Adrenal gland (tissue), 9 donors: ENCODE measurements at regions not wholly inside any gene's neighbourhood (a gene's known extent, or its start where the extent isn't known, plus 50 kb on each side); places are given as distances from the start of the nearest gene placed in this dataset.
A peak's percentile ranks its signal among the peaks of the same experiment; 100 is the strongest.

Source experiments
- DNase-seq, 7 donors: peaks; one replicate each; pipeline ENCODE4 v3.0.0-alpha.2; 2019 to 2020
- H3K27ac ChIP-seq, 5 donors: fragments of 200-600 bp; sonication (generic) in 4 of 5; 1 replicate in 3 of 5; 2 replicates in 2 of 5; pipeline versions ENCODE4 v1.5.1 to v1.8.0; 2016 to 2020; ENCODE audit warnings: mild to moderate bottlenecking in 1 of 5
- H3K27me3 ChIP-seq: fragments of 200-600 bp; 2 replicates; pipeline ENCODE4 v1.8.0; 2021
- H3K36me3 ChIP-seq, 2 donors: fragments of 200-600 bp; replicated peaks in 1 of 2; 1 replicate in 1 of 2; 2 replicates in 1 of 2; pipeline versions ENCODE4 v1.5.1 to v1.8.0; 2018 to 2022
- H3K4me1 ChIP-seq, 2 donors: fragments of 200-600 bp; replicated peaks in 1 of 2; 1 replicate in 1 of 2; 2 replicates in 1 of 2; pipeline versions ENCODE4 v1.5.1 to v1.8.0; 2018 to 2021
- H3K4me3 ChIP-seq, 4 donors: fragments of 200-600 bp; sonication (generic) in 3 of 4; one replicate each; pipeline ENCODE4 v1.5.1; 2016 to 2018
- H3K9me3 ChIP-seq, 3 donors: fragments of 200-600 bp; sonication (generic) in 1 of 3; replicated peaks in 1 of 3; 1 replicate in 2 of 3; 2 replicates in 1 of 3; pipeline versions ENCODE4 v1.5.1 to v1.8.0; 2016 to 2021
- POLR2A ChIP-seq, 2 donors: fragments of 450-650 bp; IDR thresholded peaks; one replicate each; pipeline ENCODE4 v1.6.1; 2017; ENCODE audit warnings: antibody characterized with exemption in 2 of 2, mild to moderate bottlenecking in 2 of 2, moderate library complexity in 1 of 2
- WGBS, 4 donors: extraction: QIAGEN DNeasy Blood & Tissue Kit in 2 of 4; methylation state at CpG; one replicate each; pipeline versions ENCODE4 v1.1.5 to v1.1.7; 2013 to 2017; 5-methylcytosine and 5-hydroxymethylcytosine counted together
- intact Hi-C, 2 donors: fragments of 100-400 bp; cut with DNase I; formaldehyde crosslinking; loops; one replicate each; pipeline versions ENCODE4 v1.14.1 to v1.15.0; 2022 to 2023
- TF ChIP-seq, protein P1 (sequence below), 6 experiments: fragments of 450-650 bp in 4 of 6; fragments of 200-600 bp in 2 of 6; sonication (generic) in 1 of 6; IDR thresholded peaks; 1 replicate in 5 of 6; 2 replicates in 1 of 6; pipeline versions ENCODE4 v1.5.1 to v1.8.0; 2016 to 2021; ENCODE audit warnings: antibody characterized with exemption in 6 of 6, mild to moderate bottlenecking in 2 of 6, moderate library complexity in 1 of 6
- donor health status: healthy with polysubstance abuse.
- donor health status: Bipolar disorder and iron deficiency.
- donor health status: DM: yes; HTN: yes; CAD: no.
- donor health status: DM: no; HTN: no; CAD: no.
- donor health status: DM: no; HTN: no; CAD: no.

DNA sequence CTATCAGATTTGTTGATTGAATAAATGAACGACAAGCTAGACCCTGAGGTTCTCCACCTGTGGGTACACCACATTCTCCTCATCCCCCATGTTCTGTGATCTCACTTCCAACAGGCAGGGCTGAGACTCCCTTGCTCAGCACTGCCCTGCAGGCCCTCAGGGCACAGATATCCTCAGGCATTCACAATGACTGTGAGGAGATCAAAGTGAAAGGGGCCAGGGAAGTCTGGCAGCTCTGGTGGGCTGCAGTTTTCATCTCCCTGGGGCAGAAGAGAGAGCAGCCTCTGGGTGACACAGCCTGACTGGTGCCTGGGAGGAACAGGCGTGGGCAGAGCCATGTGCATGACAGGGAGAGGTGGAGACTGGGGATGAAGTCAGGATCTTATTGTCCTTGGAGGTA is 142.4 kb upstream of the C9orf72 start:
- Histone ChIP-seq H3K4me3 (no peak overlapping the region), H3K36me3 (no peaks in the 10 kb centered on the region), H3K4me1 (no peaks in the 10 kb centered on the region), H3K27ac (no peak overlapping the region), H3K9me3 (no peaks in the 10 kb centered on the region), H3K27me3 (no peaks in the 10 kb centered on the region)
- 63 to 79% (median 74%) methylated on average over 2 of the region's 2 CpGs for WGBS, 4 donors
- TF ChIP-seq, protein P1, sequence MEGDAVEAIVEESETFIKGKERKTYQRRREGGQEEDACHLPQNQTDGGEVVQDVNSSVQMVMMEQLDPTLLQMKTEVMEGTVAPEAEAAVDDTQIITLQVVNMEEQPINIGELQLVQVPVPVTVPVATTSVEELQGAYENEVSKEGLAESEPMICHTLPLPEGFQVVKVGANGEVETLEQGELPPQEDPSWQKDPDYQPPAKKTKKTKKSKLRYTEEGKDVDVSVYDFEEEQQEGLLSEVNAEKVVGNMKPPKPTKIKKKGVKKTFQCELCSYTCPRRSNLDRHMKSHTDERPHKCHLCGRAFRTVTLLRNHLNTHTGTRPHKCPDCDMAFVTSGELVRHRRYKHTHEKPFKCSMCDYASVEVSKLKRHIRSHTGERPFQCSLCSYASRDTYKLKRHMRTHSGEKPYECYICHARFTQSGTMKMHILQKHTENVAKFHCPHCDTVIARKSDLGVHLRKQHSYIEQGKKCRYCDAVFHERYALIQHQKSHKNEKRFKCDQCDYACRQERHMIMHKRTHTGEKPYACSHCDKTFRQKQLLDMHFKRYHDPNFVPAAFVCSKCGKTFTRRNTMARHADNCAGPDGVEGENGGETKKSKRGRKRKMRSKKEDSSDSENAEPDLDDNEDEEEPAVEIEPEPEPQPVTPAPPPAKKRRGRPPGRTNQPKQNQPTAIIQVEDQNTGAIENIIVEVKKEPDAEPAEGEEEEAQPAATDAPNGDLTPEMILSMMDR (IDR thresholded peaks at IDR 0.05): no peak
- no peak for TF ChIP-seq POLR2A (IDR thresholded peaks at IDR 0.05)
- intact Hi-C loops: no loop called here
- DNase-seq: no peak

DNA sequence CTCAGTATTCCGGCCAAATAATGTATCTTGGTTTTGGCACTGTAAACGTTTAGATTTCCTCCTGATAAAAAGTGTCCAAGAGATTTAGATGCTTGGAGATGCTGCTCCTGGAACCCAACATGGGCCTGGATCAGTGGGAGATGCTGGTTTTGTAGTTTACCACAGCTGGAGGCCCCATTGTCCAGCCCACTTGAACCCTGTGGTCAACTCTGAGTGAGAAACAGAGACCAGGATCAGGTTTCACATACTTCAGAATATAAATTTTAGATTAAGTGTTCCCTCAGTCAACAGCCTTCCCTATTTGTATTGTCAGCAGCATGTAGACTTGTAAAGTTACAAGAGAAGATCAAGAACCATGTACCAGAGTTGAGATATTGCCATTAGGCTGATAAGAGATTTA is 144.7 kb upstream of the C9orf72 start:
- Histone ChIP-seq H3K4me1 (no peaks in the 10 kb centered on the region), H3K27ac (no peak overlapping the region), H3K4me3 (no peak overlapping the region), H3K27me3 (no peaks in the 10 kb centered on the region), H3K36me3 (no peaks in the 10 kb centered on the region), H3K9me3 (no peaks in the 10 kb centered on the region)
- WGBS, 4 donors: 68 to 89% (median 76%) methylated on average over 2 of the region's 2 CpGs
- TF ChIP-seq, protein P1 (IDR thresholded peaks at IDR 0.05): no peak
- intact Hi-C loops: no loop called here
- DNase-seq: no peak

DNA sequence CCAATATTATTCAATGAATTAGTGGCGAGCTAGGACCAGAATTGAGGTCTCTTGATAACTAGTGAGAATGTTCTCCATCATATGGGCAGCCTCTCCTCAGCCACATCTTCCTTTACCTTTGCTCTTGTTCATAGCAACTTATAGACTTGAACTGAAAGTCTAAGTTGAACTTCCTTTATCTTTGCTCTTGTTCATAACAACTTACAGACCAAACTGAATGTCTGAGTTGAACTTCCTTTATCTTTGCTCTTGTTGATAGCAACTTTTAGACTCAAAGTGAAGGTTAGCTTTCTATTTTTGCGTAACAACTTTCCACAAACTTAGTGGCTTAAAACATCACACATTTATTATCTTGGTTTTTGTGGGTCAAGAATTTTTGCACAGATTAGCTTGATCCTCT is 146.4 kb upstream of the C9orf72 start:
- H3K27ac ChIP-seq: no peak overlapping the region
- DNase-seq: no peak
- intact Hi-C loops: loop anchor here in 1 of 2 donors (10.0 kb wide), 1 partner anchor 355 kb away; no protein-coding TSS in a partner anchor
- H3K27me3 ChIP-seq: no peaks in the 10 kb centered on the region
- no peak for TF ChIP-seq POLR2A (IDR thresholded peaks at IDR 0.05)
- H3K36me3 ChIP-seq: no peaks in the 10 kb centered on the region
- no peak overlapping the region for H3K4me3 ChIP-seq
- no peaks in the 10 kb centered on the region for H3K9me3 ChIP-seq
- WGBS, 4 donors: 69 to 79% (median 75%) methylated on average over 2 of the region's 2 CpGs
- no peaks in the 10 kb centered on the region for H3K4me1 ChIP-seq

DNA sequence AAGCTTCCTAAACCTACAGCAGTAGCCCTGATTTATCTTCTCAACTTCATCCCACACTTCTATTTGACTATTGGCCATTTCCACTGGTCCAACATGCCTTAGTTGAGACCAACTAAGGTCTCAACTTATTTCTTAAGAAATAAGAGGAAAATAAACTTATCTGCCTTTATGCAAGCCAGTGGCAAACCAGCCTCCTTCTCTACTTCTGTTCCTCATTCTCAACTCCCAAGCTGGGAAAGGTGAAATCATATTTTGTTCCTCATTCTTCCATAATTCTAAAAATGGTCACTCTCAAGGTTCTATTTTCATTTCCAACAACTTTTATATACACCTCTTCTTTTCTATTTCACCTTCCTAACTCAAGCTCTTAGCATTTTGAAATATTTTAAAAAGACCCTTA is 149.6 kb upstream of the C9orf72 start:
- no peak for TF ChIP-seq POLR2A (IDR thresholded peaks at IDR 0.05)
- H3K27ac ChIP-seq: no peak overlapping the region
- no peak for DNase-seq

DNA sequence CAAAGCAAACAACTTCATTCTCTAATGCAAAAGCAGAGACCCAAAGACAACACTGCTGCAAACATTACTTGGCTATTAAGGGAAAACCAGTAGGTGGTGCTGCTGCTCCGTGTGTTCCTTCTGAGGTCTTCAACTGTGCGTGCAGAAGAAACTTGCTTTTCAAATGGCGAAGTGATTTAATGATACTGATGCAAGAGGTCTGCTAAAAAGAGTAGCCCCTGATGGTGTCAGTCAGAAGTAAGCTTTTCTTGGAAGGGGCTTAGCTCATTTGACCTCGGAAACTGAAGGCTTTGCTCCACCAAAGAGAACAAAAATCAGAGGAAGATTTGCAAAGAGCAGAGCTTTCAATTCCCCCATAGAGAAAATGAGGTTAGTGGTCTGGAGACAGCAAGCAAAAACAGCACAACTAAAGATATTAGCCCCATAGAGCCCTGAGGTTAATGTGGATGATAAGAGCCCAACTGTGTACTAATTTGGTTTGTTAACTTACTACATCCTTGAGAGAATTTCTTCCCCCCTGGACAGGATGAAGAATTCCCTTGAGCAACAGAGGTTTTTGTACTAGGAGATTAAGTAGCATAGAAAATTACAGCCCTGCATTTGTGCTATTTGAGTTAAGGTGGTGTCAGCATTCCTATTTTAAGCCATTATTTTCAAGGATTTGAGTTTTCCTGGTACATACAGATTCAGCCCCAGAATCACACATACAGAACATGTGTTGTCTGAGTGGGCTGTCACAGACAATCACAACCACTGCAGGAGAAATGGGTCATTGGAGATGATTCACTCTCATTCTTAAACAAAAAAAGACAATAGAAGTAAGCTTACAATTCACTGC is 153.2 kb upstream of the C9orf72 start:
- Histone ChIP-seq H3K4me1 (no peaks in the 10 kb centered on the region), H3K4me3 (no peak overlapping the region), H3K36me3 (no peaks in the 10 kb centered on the region), H3K27me3 (no peaks in the 10 kb centered on the region), H3K27ac (no peak overlapping the region), H3K9me3 (no peaks in the 10 kb centered on the region)
- intact Hi-C loops: loop anchor here in 1 of 2 donors (10.0 kb wide), 1 partner anchor 348 kb away; no protein-coding TSS in a partner anchor
- WGBS, 4 donors: 0 to 5% (median 2%) methylated on average over 4 of the region's 4 CpGs
- DNase-seq: peak; percentile 39 to 81 (median 63)
- TF ChIP-seq, protein P1 (IDR thresholded peaks at IDR 0.05): peak; percentile 58 to 81 (median 78)
- no peak for TF ChIP-seq POLR2A (IDR thresholded peaks at IDR 0.05)

More for the DNA sequence above, 149.6 kb upstream of the C9orf72 start:
- H3K4me1 ChIP-seq: no peaks in the 10 kb centered on the region
- H3K4me3 ChIP-seq: no peak overlapping the region
- H3K36me3 ChIP-seq: no peaks in the 10 kb centered on the region
- intact Hi-C loops: loop anchor here in 1 of 2 donors (10.0 kb wide), 1 partner anchor 352 kb away; no protein-coding TSS in a partner anchor
- H3K9me3 ChIP-seq: no peaks in the 10 kb centered on the region
- no peaks in the 10 kb centered on the region for H3K27me3 ChIP-seq
